ENCODE measurements at regions not wholly inside any gene's neighbourhood (a gene's known extent, or its start where the extent isn't known, plus 50 kb on each side); places are given as distances from the start of the nearest gene placed in this dataset.

DNA sequence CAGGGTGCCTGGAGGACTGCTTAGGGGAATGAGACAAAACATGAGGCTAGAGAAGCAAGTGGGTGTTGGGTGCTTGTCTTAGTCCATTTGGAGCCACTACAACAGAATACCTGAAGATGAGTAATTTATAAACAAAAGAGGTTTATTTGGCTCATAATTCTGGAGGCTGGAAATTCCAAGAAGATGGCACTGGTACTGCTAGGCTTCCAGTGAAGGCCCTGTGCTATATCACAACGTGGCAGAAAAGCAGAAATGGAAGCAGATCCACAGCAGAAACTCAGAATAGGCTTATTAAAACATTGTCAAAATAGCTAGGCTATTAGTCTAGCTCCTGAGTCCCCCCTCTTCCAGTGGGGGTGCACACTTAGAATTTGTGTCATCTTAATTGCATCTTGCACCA is 701.7 kb downstream of the RWDD3 start:
- DNase-seq, result no peak

DNA sequence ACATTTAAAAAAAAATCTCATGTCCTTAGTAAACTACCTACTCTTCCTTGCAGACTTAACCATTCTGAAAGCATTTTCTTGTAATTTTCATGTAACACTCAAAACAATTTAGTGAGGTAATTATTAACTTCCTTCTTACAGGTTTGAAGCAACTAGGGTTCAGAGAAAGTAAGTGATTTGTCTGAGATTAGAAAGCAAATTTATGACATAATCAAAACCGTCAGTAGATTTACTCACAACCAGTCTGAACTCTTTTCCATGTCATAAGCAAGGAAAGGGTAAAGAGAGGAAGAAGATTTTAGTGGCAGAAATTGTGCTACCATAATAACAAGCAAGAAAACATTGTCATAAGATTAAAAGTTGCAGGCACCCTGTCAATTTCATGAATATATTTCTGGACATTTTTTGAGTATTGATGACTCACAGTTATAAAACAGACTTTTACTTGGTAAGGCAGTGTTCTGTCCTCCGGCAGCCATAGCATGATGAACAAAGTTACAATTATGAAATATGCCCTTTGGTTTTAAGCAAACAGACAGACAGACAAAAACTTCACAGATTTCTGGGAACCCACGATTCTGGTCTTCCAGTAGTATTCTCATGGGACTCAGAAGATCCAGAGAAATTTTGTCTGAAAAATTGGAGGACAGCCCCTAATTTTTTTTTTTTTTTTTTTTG is 707.2 kb downstream of the RWDD3 start:
- DNase-seq, result no peak

- DNase-seq, result no peak
These were observed 714.0 kb downstream of the RWDD3 start for GRCh38 chr1:95948023-95948422.

DNA sequence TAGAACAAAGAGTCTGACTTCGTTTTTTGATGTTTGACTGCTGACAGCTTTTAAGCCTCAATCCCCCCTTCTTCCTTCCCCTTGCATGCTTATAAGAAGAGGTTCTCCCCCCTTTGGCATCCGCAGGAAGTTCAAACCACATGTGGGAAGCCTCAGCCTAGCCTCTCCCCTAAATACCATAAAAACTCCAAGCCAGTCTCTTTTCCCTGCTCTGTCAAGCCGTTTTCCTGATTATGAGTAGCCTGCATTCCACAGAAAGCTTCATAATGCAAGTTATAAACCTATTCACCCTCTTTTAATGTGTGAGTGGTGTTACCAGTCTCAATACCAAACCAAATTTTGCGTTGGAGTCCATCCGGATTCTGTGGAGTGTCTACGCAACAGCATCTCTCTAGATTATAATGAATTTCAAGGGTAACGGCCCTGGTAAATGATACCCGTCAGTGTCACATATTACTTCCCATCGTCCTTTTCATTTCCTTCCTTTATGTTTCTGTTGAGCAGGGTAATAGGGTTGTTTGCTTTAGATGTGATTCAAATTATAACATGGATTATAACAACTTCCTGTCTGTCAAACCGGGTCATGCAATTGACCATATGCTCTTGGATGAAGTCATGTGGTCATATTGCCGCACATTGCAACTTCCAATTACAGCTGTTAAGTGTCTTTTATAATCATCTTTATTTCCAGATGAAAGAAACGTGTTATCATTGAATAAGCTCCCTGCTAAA is 717.5 kb downstream of the RWDD3 start:
- DNase-seq, result no peak

DNA sequence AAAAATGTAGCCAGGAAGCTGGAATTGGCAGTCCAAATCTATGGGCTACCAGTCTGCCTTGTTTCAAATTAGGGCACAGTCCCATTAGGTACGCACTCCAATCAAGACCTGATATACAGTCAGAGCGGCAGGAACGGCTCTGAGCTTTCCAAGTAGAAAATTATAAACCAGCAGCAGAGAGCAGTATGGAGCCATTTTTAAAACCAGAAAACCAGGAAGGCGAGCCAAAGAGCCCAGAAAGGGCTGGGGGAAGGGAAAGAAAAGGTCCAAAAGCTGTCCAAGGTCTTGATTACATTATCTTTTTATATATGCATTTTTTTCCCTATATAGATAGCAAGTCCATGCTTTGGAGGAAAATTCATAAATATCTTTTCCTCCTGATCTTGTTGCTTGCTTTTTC is 719.0 kb downstream of the RWDD3 start:
- DNase-seq, result no peak

DNA sequence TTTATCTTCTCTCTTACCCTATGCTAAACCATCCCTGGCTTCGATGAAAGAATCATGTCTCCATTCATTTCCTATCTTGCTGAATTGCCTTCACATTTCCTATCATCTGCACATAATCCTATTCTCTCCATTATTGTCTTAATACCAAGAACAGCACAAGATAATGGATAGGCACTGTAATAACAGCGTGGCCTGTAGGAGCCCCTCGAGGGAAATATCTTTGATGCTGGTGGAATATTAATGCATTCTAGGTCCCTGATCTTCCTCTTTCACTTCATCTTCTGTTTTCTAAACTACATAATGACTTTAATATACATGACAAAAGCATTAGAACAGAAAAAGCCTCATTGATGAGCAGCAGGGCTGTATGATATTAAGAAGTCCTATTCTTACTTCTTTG is 720.6 kb downstream of the RWDD3 start:
- DNase-seq, result no peak

DNA sequence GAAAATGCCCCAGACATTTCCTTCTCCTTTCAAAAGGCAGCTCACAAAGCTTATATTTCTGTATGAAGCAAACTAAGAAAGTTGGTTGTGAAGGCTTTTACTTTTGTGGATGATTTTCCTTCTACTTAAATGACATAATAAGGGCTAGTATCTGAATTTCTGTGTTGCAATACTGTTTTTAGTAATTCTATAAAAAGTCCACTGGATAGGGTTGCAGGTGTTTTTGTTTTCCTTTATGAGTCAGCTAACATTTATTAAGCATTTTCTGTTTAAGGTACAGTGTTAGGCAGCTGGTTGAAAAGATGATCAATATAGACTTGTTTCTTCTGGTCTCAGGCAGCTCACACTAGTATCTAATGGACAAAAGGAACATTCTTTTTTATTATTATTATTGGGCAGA is 722.2 kb downstream of the RWDD3 start:
- DNase-seq, result no peak

DNA sequence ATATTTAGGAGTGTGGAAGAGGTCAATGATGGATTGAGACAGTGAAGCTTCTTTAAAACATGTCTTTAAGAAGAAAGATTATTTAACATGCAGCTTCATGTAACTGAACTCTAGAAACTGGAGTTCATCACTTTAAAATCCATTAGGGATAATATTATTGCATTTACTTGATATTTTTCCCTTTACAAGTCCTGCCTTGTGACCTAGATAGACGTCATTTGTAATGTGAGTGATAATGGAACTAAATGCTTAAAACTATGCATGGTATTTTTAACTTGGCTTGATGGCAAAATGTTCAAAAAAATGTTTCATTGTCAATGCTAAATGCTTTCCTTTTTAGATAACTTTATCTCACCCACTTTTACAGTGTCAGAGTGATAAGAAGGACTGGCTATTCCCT is 723.7 kb downstream of the RWDD3 start:
- no peak for DNase-seq

DNA sequence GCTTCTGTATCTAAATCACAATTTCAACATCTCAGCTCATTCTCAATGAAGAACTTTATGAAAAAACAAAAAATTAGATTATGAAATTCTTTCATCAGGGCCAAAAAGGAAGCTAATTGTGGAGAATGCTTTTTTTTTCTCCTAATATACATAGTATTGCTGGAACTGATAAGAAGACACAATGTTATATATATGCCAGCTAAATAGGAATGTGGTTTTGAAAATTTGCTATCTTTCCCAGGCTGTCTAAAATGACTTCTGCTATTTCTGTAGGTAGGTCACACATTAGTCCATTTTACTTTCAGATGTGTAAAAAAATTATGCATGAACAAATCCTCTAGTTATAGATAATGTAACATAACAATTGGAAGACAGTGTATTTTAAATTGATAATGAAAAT is 732.9 kb downstream of the RWDD3 start:
- no peak for DNase-seq

DNA sequence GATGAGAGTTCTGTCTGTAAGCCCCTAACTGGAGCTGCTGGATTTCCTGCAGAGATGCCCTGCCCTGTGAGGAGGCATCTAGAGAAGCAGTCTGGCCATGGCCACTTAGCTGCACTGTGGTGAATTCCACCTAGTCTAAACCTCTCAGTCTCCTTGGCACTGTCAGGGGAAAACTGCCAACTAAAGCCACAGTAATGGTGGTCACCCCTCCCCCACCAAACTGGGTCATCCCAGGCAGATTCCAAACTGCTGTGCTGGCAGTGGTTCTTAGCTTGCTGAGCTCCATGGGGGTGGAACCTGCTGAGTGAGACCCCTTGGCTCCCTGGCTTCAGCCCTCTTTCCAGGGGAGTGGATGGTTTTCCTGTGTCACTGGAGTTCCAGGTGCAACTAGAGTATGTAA is 740.6 kb downstream of the RWDD3 start:
- no peak for DNase-seq

GRCh38 chr1:95982711-95983110 is 738.9 kb upstream of the PTBP2 start:
- no peak for DNase-seq

- no peak for DNase-seq
These were observed 737.8 kb upstream of the PTBP2 start for GRCh38 chr1:95983831-95984230.

GRCh38 chr1:95984798-95985374 is 736.7 kb upstream of the PTBP2 start:
- DNase-seq, result no peak

GRCh38 chr1:95990033-95990432 is 731.6 kb upstream of the PTBP2 start:
- DNase-seq, result no peak

DNA sequence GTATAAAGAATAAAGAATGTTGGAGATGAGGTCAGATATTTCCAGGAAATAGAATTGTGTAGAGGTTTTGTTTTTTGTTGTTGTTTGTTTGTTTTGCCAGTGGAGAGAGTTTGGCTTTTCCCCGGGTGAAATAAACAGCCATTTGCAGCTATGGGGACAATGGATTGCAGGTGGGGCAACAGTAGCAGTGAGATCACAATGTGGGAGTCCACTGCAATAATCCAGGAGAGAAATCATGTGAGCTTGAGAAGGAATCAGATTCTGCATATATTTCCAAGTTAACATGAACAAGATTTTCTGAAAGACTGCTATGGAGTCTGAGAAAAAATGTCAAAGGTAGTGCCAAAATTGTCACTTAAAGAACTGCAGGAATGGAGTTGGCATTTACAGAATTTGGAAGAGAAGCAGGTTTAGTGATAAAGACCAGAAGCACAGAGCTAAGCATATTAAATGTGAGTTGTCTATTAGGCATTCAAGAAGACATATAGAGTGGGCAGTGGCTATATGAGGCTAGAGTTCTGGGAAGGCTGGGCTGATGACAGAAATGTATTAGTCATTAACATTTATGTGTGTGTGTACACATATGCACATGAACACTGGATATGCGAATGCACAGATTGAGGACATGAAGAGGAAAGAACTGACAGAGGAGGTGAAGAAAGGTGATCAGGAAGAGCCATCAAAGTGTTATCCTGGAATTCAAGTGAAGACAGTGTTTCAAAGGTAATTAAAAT is 729.6 kb upstream of the PTBP2 start:
- DNase-seq, result no peak

- no peak for DNase-seq
These were observed 726.9 kb upstream of the PTBP2 start for GRCh38 chr1:95994643-95995042.

GRCh38 chr1:96002201-96002600 is 719.4 kb upstream of the PTBP2 start:
- DNase-seq, result no peak

DNA sequence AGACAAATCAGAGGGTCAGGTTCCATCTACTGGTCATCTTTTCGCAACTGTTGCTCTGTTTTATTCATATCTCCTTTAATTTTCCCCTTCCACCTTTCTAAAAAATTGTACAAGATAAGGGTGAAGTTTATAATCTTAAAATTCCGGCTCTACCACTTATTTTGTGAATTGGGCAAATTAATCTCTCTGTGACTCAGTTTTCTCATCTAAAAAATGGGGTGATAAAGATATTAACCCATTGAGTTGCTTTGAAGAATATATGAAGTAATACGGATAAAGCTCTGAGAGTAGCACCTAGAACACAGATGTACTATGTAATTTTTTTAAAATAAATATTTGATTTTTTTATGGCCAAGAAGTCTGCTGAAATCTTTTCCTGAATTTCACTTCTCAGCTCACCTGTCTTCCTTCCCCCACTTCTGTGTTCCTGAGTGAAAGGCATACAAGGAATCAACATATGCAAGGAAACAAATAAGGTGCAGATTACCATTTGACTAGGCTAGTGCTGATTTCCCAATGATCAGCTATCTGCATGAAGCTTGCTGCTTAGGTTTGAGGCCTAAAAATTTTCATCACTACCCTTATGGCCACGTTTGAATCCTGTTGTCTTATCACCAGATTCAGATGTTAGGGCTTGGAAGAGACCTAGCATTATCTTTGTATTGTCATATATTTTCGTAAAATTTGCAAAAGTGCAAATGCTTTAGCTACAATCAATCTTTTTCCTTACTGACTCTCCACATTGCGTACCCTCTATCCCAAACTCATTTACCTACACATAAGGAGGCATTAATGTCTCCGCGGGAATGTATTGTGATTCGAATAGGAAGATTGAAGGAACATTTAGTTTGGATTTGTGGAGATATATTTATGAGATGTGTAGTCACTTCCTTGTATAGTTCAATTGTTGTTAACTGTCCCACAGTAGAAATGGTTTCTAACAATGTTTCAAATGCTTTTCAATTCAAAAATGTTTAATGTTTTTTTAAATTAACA is 718.3 kb upstream of the PTBP2 start:
- DNase-seq, result no peak

GRCh38 chr1:96009831-96010434 is 711.7 kb upstream of the PTBP2 start:
- no peak for DNase-seq

DNA sequence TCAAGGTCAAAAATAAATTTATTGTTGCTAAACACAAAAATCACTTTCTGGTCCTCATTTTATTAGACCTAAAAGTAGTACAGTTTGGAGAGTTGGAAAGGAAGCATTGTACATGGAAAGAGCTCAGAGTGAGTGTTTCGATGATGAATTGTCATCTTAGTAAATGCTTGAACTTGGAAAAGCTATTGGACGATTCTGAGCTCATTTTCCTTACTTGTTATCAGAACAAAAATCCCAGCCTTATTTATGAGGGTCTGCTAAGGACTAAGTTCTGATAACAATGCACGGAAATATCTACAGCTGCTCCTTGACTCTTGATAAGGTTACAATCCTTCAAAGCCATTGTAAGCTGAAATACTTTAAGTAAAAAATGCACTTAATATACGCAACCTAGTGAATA is 710.0 kb upstream of the PTBP2 start:
- DNase-seq, result no peak

- no peak for DNase-seq
These were observed 705.4 kb upstream of the PTBP2 start for GRCh38 chr1:96016219-96016618.

DNA sequence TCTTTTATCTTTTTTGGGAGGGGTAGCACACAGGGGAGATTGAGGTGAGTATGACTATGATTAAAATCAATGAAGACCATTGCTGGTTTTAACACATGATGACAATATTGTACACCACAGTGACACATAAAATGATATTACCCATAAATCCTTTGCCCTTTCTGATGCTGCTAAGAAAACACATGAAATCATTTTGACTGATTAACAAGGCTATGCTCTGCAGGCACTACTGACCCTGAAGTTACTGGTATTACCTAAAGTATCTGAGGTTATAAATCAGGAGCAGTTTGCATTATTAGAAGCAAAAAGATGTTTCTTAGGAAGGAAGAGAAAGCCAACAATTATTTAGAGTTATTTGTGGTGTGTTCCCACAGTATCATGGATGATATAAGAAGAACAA is 701.2 kb upstream of the PTBP2 start:
- no peak for DNase-seq
